ACC112 (cell line): ENCODE measurements at regions not wholly inside any gene's neighbourhood (a gene's known extent, or its start where the extent isn't known, plus 50 kb on each side); places are given as distances from the start of the nearest gene placed in this dataset.
"Not testable (repeated sequence)": the region's sequence is repeated elsewhere in the genome, so short reads cannot be mapped to it uniquely, and the experiment has no call there.

ENCODE experiments used
- H2AFZ ChIP-seq: fragments of 200-600 bp; sonication (generic); one replicate; pipeline ENCODE4 v1.6.0; 2017; ENCODE audit warnings: antibody characterized with exemption, low read length; ENCODE audit not compliant: unreplicated experiment
- H3K27ac ChIP-seq: fragments of 200-600 bp; sonication (generic); 2 replicates; pipeline ENCODE4 v1.5.1; 2014; ENCODE audit warnings: low read depth, mild to moderate bottlenecking, antibody characterized with exemption, low read length, moderate library complexity
- H3K27me3 ChIP-seq: fragments of 200-600 bp; sonication (generic); 2 replicates; pipeline ENCODE4 v1.6.1; 2014; ENCODE audit warnings: mild to moderate bottlenecking, antibody characterized with exemption, low read length, moderate library complexity, mixed read lengths; ENCODE audit not compliant: insufficient read depth
- H3K36me3 ChIP-seq: fragments of 200-600 bp; sonication (generic); 2 replicates; pipeline ENCODE4 v1.6.1; 2016; ENCODE audit warnings: mild to moderate bottlenecking, antibody characterized with exemption, low read length, moderate library complexity, mixed read lengths; ENCODE audit not compliant: insufficient read depth
- H3K4me1 ChIP-seq: fragments of 200-600 bp; sonication (generic); one replicate; pipeline ENCODE4 v1.6.1; 2016; ENCODE audit warnings: low read length, mixed read lengths; ENCODE audit not compliant: insufficient read depth, unreplicated experiment, control insufficient read depth
- H3K4me3 ChIP-seq: fragments of 200-600 bp; sonication (generic); 2 replicates; pipeline ENCODE4 v1.5.1; 2014; ENCODE audit warnings: mild to moderate bottlenecking, low read depth, low read length
- H3K79me2 ChIP-seq: fragments of 200-600 bp; sonication (generic); one replicate; pipeline ENCODE4 v1.6.0; 2016; ENCODE audit warnings: low read length; ENCODE audit not compliant: control insufficient read depth, unreplicated experiment, insufficient read depth

GRCh38 chr6:93021235-93021915 lies 398.0 kb downstream of the EPHA7 start:
- Histone ChIP-seq H3K4me3 (no peak overlapping the region), H3K27me3 (no peaks in the 10 kb centered on the region), H2AFZ (no peak overlapping the region), H3K27ac (no peak overlapping the region), H3K4me1 (no peaks in the 10 kb centered on the region), H3K79me2 (no peaks in the 10 kb centered on the region), H3K36me3 (no peaks in the 10 kb centered on the region)

GRCh38 chr6:93017626-93018025 lies 401.7 kb downstream of the EPHA7 start:
- H3K27me3 ChIP-seq, result no peaks in the 10 kb centered on the region
- no peak overlapping the region for H2AFZ ChIP-seq
- no peaks in the 10 kb centered on the region for H3K79me2 ChIP-seq
- no peaks in the 10 kb centered on the region for H3K36me3 ChIP-seq
- no peaks in the 10 kb centered on the region for H3K4me1 ChIP-seq
- H3K4me3 ChIP-seq, result no peak overlapping the region
- H3K27ac ChIP-seq, result no peak overlapping the region

- Histone ChIP-seq H2AFZ (no peak overlapping the region), H3K4me1 (no peaks in the 10 kb centered on the region)
Measured at GRCh38 chr6:93017213-93017612, 402.1 kb downstream of the EPHA7 start.

GRCh38 chr6:93013054-93013453 lies 406.3 kb downstream of the EPHA7 start:
- no peaks in the 10 kb centered on the region for H3K27me3 ChIP-seq
- no peak overlapping the region for H3K4me3 ChIP-seq
- no peaks in the 10 kb centered on the region for H3K36me3 ChIP-seq
- no peaks in the 10 kb centered on the region for H3K79me2 ChIP-seq
- H2AFZ ChIP-seq, result no peak overlapping the region
- no peak overlapping the region for H3K27ac ChIP-seq
- H3K4me1 ChIP-seq, result no peaks in the 10 kb centered on the region

More at GRCh38 chr6:93017213-93017612, 402.1 kb downstream of the EPHA7 start:
- H3K27ac ChIP-seq, result no peak overlapping the region
- H3K4me3 ChIP-seq, result no peak overlapping the region
- H3K27me3 ChIP-seq, result no peaks in the 10 kb centered on the region
- H3K36me3 ChIP-seq, result no peaks in the 10 kb centered on the region
- no peaks in the 10 kb centered on the region for H3K79me2 ChIP-seq

GRCh38 chr6:93008375-93008774 lies 411.0 kb downstream of the EPHA7 start:
- no peaks in the 10 kb centered on the region for H3K79me2 ChIP-seq
- no peak overlapping the region for H2AFZ ChIP-seq
- no peaks in the 10 kb centered on the region for H3K27me3 ChIP-seq
- no peaks in the 10 kb centered on the region for H3K4me1 ChIP-seq
- H3K4me3 ChIP-seq, result no peak overlapping the region
- H3K36me3 ChIP-seq, result no peaks in the 10 kb centered on the region
- no peak overlapping the region for H3K27ac ChIP-seq

GRCh38 chr6:92989656-92990055 lies 429.7 kb downstream of the EPHA7 start:
- H2AFZ ChIP-seq, result no peak overlapping the region
- no peak overlapping the region for H3K4me3 ChIP-seq
- no peaks in the 10 kb centered on the region for H3K36me3 ChIP-seq
- H3K79me2 ChIP-seq, result no peaks in the 10 kb centered on the region
- no peaks in the 10 kb centered on the region for H3K4me1 ChIP-seq
- no peak overlapping the region for H3K27ac ChIP-seq
- no peaks in the 10 kb centered on the region for H3K27me3 ChIP-seq

- no peak overlapping the region for H3K4me3 ChIP-seq
- no peaks in the 10 kb centered on the region for H3K79me2 ChIP-seq
- H2AFZ ChIP-seq, result no peak overlapping the region
- H3K36me3 ChIP-seq, result no peaks in the 10 kb centered on the region
- no peak overlapping the region for H3K27ac ChIP-seq
- H3K4me1 ChIP-seq, result no peaks in the 10 kb centered on the region
- no peaks in the 10 kb centered on the region for H3K27me3 ChIP-seq
Measured at GRCh38 chr6:92979281-92979680, 440.1 kb downstream of the EPHA7 start.

GRCh38 chr6:92977018-92977417 lies 442.3 kb downstream of the EPHA7 start:
- Histone ChIP-seq H3K79me2 (no peaks in the 10 kb centered on the region), H3K4me1 (no peaks in the 10 kb centered on the region), H3K27ac (no peak overlapping the region), H2AFZ (no peak overlapping the region), H3K27me3 (no peaks in the 10 kb centered on the region), H3K36me3 (no peaks in the 10 kb centered on the region), H3K4me3 (no peak overlapping the region)

- H3K79me2 ChIP-seq, result no peaks in the 10 kb centered on the region
- no peak overlapping the region for H3K4me3 ChIP-seq
- no peaks in the 10 kb centered on the region for H3K36me3 ChIP-seq
- H3K27ac ChIP-seq, result no peak overlapping the region
- no peak overlapping the region for H2AFZ ChIP-seq
- no peaks in the 10 kb centered on the region for H3K4me1 ChIP-seq
- H3K27me3 ChIP-seq, result no peaks in the 10 kb centered on the region
Measured at GRCh38 chr6:92967362-92967761, 452.0 kb downstream of the EPHA7 start.

- H3K79me2 ChIP-seq, result no peaks in the 10 kb centered on the region
- H2AFZ ChIP-seq, result no peak overlapping the region
- H3K27me3 ChIP-seq, result no peaks in the 10 kb centered on the region
- no peaks in the 10 kb centered on the region for H3K4me1 ChIP-seq
- H3K4me3 ChIP-seq, result no peak overlapping the region
- no peaks in the 10 kb centered on the region for H3K36me3 ChIP-seq
- no peak overlapping the region for H3K27ac ChIP-seq
Measured at GRCh38 chr6:92962846-92963245, 456.5 kb downstream of the EPHA7 start.

- not testable (repeated sequence) for H3K4me3 ChIP-seq, H3K79me2 ChIP-seq, H3K27ac ChIP-seq, H3K36me3 ChIP-seq, H2AFZ ChIP-seq, H3K4me1 ChIP-seq, H3K27me3 ChIP-seq
Measured at GRCh38 chr6:92952111-92952510, 467.2 kb downstream of the EPHA7 start.
